Sigmoid colon (tissue), 3 donors: ENCODE measurements at regions not wholly inside any gene's neighbourhood (a gene's known extent, or its start where the extent isn't known, plus 50 kb on each side); places are given as distances from the start of the nearest gene placed in this dataset.

Experiments
- CTCF ChIP-seq, 4 experiments: fragments of 450-650 bp in 3 of 4; fragments of 200-600 bp in 1 of 4; IDR thresholded peaks; one replicate each; pipeline ENCODE4 v1.5.1; 2016 to 2019; ENCODE audit warnings: antibody characterized with exemption in 4 of 4, mild to moderate bottlenecking in 3 of 4, moderate library complexity in 2 of 4
- POLR2A ChIP-seq, 2 donors: fragments of 450-650 bp; IDR thresholded peaks; one replicate each; pipeline ENCODE4 v1.6.1; 2016; ENCODE audit warnings: antibody characterized with exemption in 2 of 2, mild to moderate bottlenecking in 2 of 2, moderate library complexity in 2 of 2

DNA sequence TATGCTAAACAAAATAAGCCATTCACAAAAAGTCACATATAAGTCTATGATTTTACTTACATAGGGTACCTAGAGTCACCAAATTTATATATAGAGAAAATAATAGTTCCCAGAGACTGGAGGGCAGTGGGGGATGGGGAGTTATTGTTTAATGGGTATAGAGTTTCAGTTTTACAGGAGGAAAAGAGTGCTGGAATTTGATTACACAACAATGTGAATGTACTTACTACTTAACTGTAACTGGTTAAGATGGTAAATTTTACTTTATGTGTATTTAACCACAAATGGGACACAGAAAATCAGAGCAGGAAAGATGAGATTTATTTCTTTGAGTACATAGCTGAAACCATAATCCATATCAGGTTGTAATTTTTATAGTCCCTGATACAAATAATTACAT is 144.4 kb downstream of the TMA16 start:
- TF ChIP-seq CTCF (IDR thresholded peaks at IDR 0.05) (no peak), POLR2A (IDR thresholded peaks at IDR 0.05) (no peak)
